IMR-90 (cell line): ENCODE measurements at regions not wholly inside any gene's neighbourhood (a gene's known extent, or its start where the extent isn't known, plus 50 kb on each side); places are given as distances from the start of the nearest gene placed in this dataset.

Source experiments
- ATAC-seq: fragments of 200-7000 bp; cut with Tn5 transposase; 2 replicates; pipeline ENCODE4 v1.9.1; 2020; ENCODE audit warnings: low read depth, mild to moderate bottlenecking, moderate library complexity
- BruUV-seq: library from RNA; stranded (reverse); fragments of 400-500 nt; replicated peaks from 2 replicates; lab custom pipeline; 2021; lab: Mats Ljungman, UMichigan
- CTCF ChIA-PET: fragments of 300-600 bp; formaldehyde crosslinking; extraction: SDS; loops from one replicate; lab custom pipeline; 2021; ENCODE audit warnings: antibody characterized with exemption; lab: Yijun Ruan, JAX
- POLR2A ChIA-PET: fragments of 300-600 bp; sonication (Branson Sonifier 250); formaldehyde crosslinking; loops from one replicate; lab custom pipeline; 2022; ENCODE audit warnings: antibody characterized with exemption; ENCODE audit not compliant: unreplicated experiment; lab: Charles Lee
- DNase-seq: peaks from one replicate; pipeline ENCODE4 v3.0.0; 2013
- H2AFZ ChIP-seq: replicated peaks from 2 replicates; pipeline ENCODE3; 2013; ENCODE audit warnings: low read length, mild to moderate bottlenecking; ENCODE audit not compliant: poor library complexity
- H2AK5ac ChIP-seq: 2 replicates; pipeline ENCODE4 v1.6.1; 2013; ENCODE audit warnings: low read depth, low read length, inconsistent platforms
- H2AK9ac ChIP-seq: replicated peaks from 2 replicates; pipeline ENCODE3; 2013; ENCODE audit warnings: mild to moderate bottlenecking, low read depth, low read length, moderate library complexity; ENCODE audit not compliant: poor library complexity
- H2BK120ac ChIP-seq: 2 replicates; pipeline ENCODE4 v1.6.1; 2013; ENCODE audit warnings: low read depth, low read length, inconsistent platforms
- H2BK15ac ChIP-seq: 3 replicates; pipeline ENCODE4 v1.6.1; 2013; ENCODE audit warnings: low read depth, low read length, inconsistent platforms
- H2BK20ac ChIP-seq: 2 replicates; pipeline ENCODE4 v1.6.1; 2013; ENCODE audit warnings: low read depth, mild to moderate bottlenecking, inconsistent platforms, low read length, moderate library complexity
- H2BK5ac ChIP-seq: 2 replicates; pipeline ENCODE4 v1.6.1; 2013; ENCODE audit warnings: mild to moderate bottlenecking, low read depth, low read length, inconsistent platforms; ENCODE audit not compliant: poor library complexity, severe bottlenecking
- H3K14ac ChIP-seq: replicated peaks from 2 replicates; pipeline ENCODE4 v1.6.1; 2013; ENCODE audit warnings: low read depth, low read length, inconsistent platforms
- H3K18ac ChIP-seq: 2 replicates; pipeline ENCODE4 v1.6.1; 2013; ENCODE audit warnings: low read depth, low read length, control low read depth
- H3K23ac ChIP-seq: 2 replicates; pipeline ENCODE4 v1.6.1; 2013; ENCODE audit warnings: low read depth, low read length, inconsistent platforms
- H3K27ac ChIP-seq: 2 replicates; pipeline ENCODE4 v1.5.1; 2013; ENCODE audit warnings: mild to moderate bottlenecking, control low read depth, low read length; ENCODE audit not compliant: insufficient read depth
- H3K27me3 ChIP-seq: 2 replicates; pipeline ENCODE4 v1.6.1; 2013; ENCODE audit warnings: low read length; ENCODE audit not compliant: control insufficient read depth, insufficient read depth
- H3K36me3 ChIP-seq: 2 replicates; pipeline ENCODE4 v1.6.1; 2013; ENCODE audit warnings: low read length, mixed read lengths; ENCODE audit not compliant: control insufficient read depth, insufficient read depth
- H3K4ac ChIP-seq: 2 replicates; pipeline ENCODE4 v1.6.1; 2013; ENCODE audit warnings: low read depth, low read length, inconsistent platforms
- H3K4me1 ChIP-seq: 2 replicates; pipeline ENCODE4 v1.6.1; 2013; ENCODE audit warnings: low read length, mixed read lengths; ENCODE audit not compliant: control insufficient read depth, insufficient read depth
- H3K4me2 ChIP-seq: 2 replicates; pipeline ENCODE4 v1.6.1; 2013; ENCODE audit warnings: low read depth, mild to moderate bottlenecking, control low read depth, low read length, moderate library complexity
- H3K4me3 ChIP-seq: 2 replicates; pipeline ENCODE4 v1.5.1; 2013; ENCODE audit warnings: low read depth, mild to moderate bottlenecking, control low read depth, low read length, moderate library complexity; ENCODE audit not compliant: insufficient read depth
- H3K56ac ChIP-seq: 2 replicates; pipeline ENCODE4 v1.6.1; 2013; ENCODE audit warnings: low read length, inconsistent platforms; ENCODE audit not compliant: insufficient read depth; ENCODE audit errors: extremely low read depth
- H3K79me1 ChIP-seq, 2 experiments: 2 replicates each; pipeline ENCODE4 v1.6.1; 2013; ENCODE audit warnings: low read length in 2 of 2, inconsistent platforms in 1 of 2, low read depth in 1 of 2
- H3K9ac ChIP-seq: 2 replicates; pipeline ENCODE4 v1.6.1; 2013; ENCODE audit warnings: low read depth, low read length, control low read depth
- H3K9me1 ChIP-seq: 2 replicates; pipeline ENCODE4 v1.6.1; 2013; ENCODE audit warnings: low read length, inconsistent platforms; ENCODE audit not compliant: insufficient read depth
- H3K9me3 ChIP-seq: 2 replicates; pipeline ENCODE4 v1.6.1; 2013; ENCODE audit warnings: low read length; ENCODE audit not compliant: control insufficient read depth, insufficient read depth
- H4K20me1 ChIP-seq: 2 replicates; pipeline ENCODE4 v1.6.1; 2013; ENCODE audit warnings: low read length, inconsistent platforms; ENCODE audit not compliant: insufficient read depth
- H4K5ac ChIP-seq: 2 replicates; pipeline ENCODE4 v1.6.1; 2013; ENCODE audit warnings: mild to moderate bottlenecking, low read depth, low read length, control low read depth
- H4K8ac ChIP-seq, 2 experiments: 2 replicates each; pipeline ENCODE4 v1.6.1; 2013; ENCODE audit warnings: low read depth in 2 of 2, low read length in 2 of 2, control low read depth in 1 of 2, inconsistent platforms in 1 of 2
- H4K91ac ChIP-seq: 2 replicates; pipeline ENCODE4 v1.6.1; 2013; ENCODE audit warnings: low read depth, low read length, inconsistent platforms; ENCODE audit not compliant: insufficient read depth
- CEBPB ChIP-seq: IDR thresholded peaks from 2 replicates; pipeline ENCODE4 v1.6.1; 2012; ENCODE audit warnings: low read depth, low read length, improper control_type of control experiment
- FOS ChIP-seq: fragments of 150-350 bp; IDR thresholded peaks from 2 replicates; pipeline ENCODE4 v1.6.1; 2016; ENCODE audit warnings: low read depth, low read length
- MAFK ChIP-seq: IDR thresholded peaks from 2 replicates; pipeline ENCODE4 v1.6.1; 2012; ENCODE audit warnings: low read depth, low read length, improper control_type of control experiment
- MAZ ChIP-seq: IDR thresholded peaks from 2 replicates; pipeline ENCODE4 v1.6.1; 2012; ENCODE audit warnings: low read depth, mild to moderate bottlenecking, low read length, improper control_type of control experiment, moderate library complexity, borderline replicate concordance
- MXI1 ChIP-seq: IDR thresholded peaks from 2 replicates; pipeline ENCODE4 v1.6.1; 2012; ENCODE audit warnings: low read depth, mild to moderate bottlenecking, low read length, moderate library complexity, borderline replicate concordance
- RAD21 ChIP-seq: IDR thresholded peaks from 2 replicates; pipeline ENCODE4 v1.6.1; 2012; ENCODE audit warnings: low read length, improper control_type of control experiment
- RCOR1 ChIP-seq: IDR thresholded peaks from 2 replicates; pipeline ENCODE4 v1.6.1; 2012; ENCODE audit warnings: mild to moderate bottlenecking, low read length, improper control_type of control experiment; ENCODE audit not compliant: insufficient replicate concordance
- SMC3 ChIP-seq: fragments of 150-350 bp; IDR thresholded peaks from 2 replicates; pipeline ENCODE4 v1.6.1; 2016; ENCODE audit warnings: low read depth, mild to moderate bottlenecking, antibody characterized with exemption, low read length, moderate library complexity
- WGBS, 2 experiments: methylation state at CpG; one replicate each; pipeline versions ENCODE4 v1.1.5 to v1.1.7; 2013; ENCODE audit warnings: missing lambda C conversion rate in 2 of 2; ENCODE audit not compliant: insufficient read length in 1 of 2; ENCODE audit errors: extremely low coverage in 2 of 2; 5-methylcytosine and 5-hydroxymethylcytosine counted together
- dilution Hi-C: fragments of 300-500 bp; cut with HindIII; formaldehyde crosslinking; loops from one replicate; pipeline ENCODE4 v1.14.3; 2018; ENCODE audit warnings: low sequenced_read_pairs; ENCODE audit not compliant: unreplicated experiment
- in situ Hi-C: fragments of 300-500 bp; cut with MboI; formaldehyde crosslinking; loops from 3 replicates; pipeline ENCODE4 v1.14.3; 2019; ENCODE audit warnings: low sequenced_read_pairs, inconsistent platforms, mixed read lengths
- intact Hi-C: fragments of 100-400 bp; cut with micrococcal nuclease; formaldehyde crosslinking; loops from 2 replicates; pipeline ENCODE4 v1.10.0; 2022

- Histone ChIP-seq H3K23ac (no peak overlapping the region), H3K27ac (no peak overlapping the region), H3K4me1 (no peaks in the 10 kb centered on the region), H3K18ac (no peak overlapping the region), H4K8ac (no peak overlapping the region), H2AFZ (no peak overlapping the region), H2BK120ac (no peak overlapping the region), H3K4me2 (no peak overlapping the region), H3K9ac (no peak overlapping the region), H2BK15ac (no peak overlapping the region), H3K9me1 (no peaks in the 10 kb centered on the region), H3K4ac (no peak overlapping the region), H3K4me3 (no peak overlapping the region), H3K14ac (no peak overlapping the region), H4K5ac (no peak overlapping the region), H2BK20ac (no peak overlapping the region), H3K56ac (no peak overlapping the region), H3K9me3 (peaks cover 43% of the 10 kb centered on the region), H2BK5ac (no peak overlapping the region), H2AK5ac (no peak overlapping the region), H2AK9ac (no peak overlapping the region), H4K20me1 (no peaks in the 10 kb centered on the region), H3K36me3 (no peaks in the 10 kb centered on the region), H3K79me1 (no peaks in the 10 kb centered on the region), H4K91ac (no peak overlapping the region), H3K27me3 (no peaks in the 10 kb centered on the region)
- no TSS peak for BruUV-seq
- WGBS, 2 experiments = 56% methylated on average over 3 of the region's 13 CpGs; no CpG with 5 or more reads in 1 of the 2 experiments
- POLR2A ChIA-PET = no interaction called here
- CTCF ChIA-PET = no interaction called here
- in situ Hi-C loops (no loop called here), intact Hi-C loops (no loop called here), dilution Hi-C loops (no loop called here)
- DNase-seq (no peak), ATAC-seq (no peak)
- TF ChIP-seq MXI1 (no peak), RCOR1 (no peak), MAFK (no peak), SMC3 (no peak), RAD21 (no peak), CEBPB (no peak), FOS (no peak), MAZ (no peak)
These were observed 256.1 kb upstream of the RPL38 start for GRCh38 chr17:73947281-73947965.
